Ishikawa (cell line): ENCODE measurements at regions not wholly inside any gene's neighbourhood (a gene's known extent, or its start where the extent isn't known, plus 50 kb on each side); places are given as distances from the start of the nearest gene placed in this dataset.

Experiments
- CREB1 ChIP-seq: IDR thresholded peaks from 2 replicates; pipeline ENCODE4 v1.6.1; 2012; ENCODE audit warnings: low read depth
- MAX ChIP-seq: IDR thresholded peaks from 2 replicates; pipeline ENCODE4 v1.6.1; 2012
- NFIC ChIP-seq: IDR thresholded peaks from 2 replicates; pipeline ENCODE4 v1.6.1; 2012
- RAD21 ChIP-seq: IDR thresholded peaks from 2 replicates; pipeline ENCODE4 v1.6.1; 2012; ENCODE audit warnings: low read depth
- REST ChIP-seq: IDR thresholded peaks from 2 replicates; pipeline ENCODE4 v1.6.1; 2012; ENCODE audit warnings: low read depth, mild to moderate bottlenecking
- TAF1 ChIP-seq: IDR thresholded peaks from 2 replicates; pipeline ENCODE4 v1.6.1; 2012; ENCODE audit warnings: low read depth, mild to moderate bottlenecking
- TCF12 ChIP-seq: IDR thresholded peaks from 2 replicates; pipeline ENCODE4 v1.6.1; 2012; ENCODE audit warnings: low read depth
- TEAD4 ChIP-seq: IDR thresholded peaks from 2 replicates; pipeline ENCODE4 v1.6.1; 2012
- USF1 ChIP-seq: IDR thresholded peaks from 2 replicates; pipeline ENCODE4 v1.6.1; 2012
- YY1 ChIP-seq: IDR thresholded peaks from 2 replicates; pipeline ENCODE4 v1.6.1; 2012; ENCODE audit warnings: low read depth
- ZBTB7A ChIP-seq: IDR thresholded peaks from 2 replicates; pipeline ENCODE4 v1.6.1; 2012; ENCODE audit warnings: low read depth

GRCh38 chr7:68213838-68214237, 1217.2 kb downstream of the TYW1 start:
- TF ChIP-seq YY1 (no peak), TAF1 (no peak), USF1 (no peak), REST (no peak), TEAD4 (no peak), MAX (no peak), RAD21 (no peak), NFIC (no peak), CREB1 (no peak), TCF12 (no peak), ZBTB7A (no peak)
